ENCODE measurements at regions not wholly inside any gene's neighbourhood (a gene's known extent, or its start where the extent isn't known, plus 50 kb on each side); places are given as distances from the start of the nearest gene placed in this dataset.
A peak's percentile ranks its signal among the peaks of the same experiment; 100 is the strongest.

GRCh38 chr5:101424530-101425175 is 521.6 kb upstream of the ST8SIA4 start:
- H3K27me3 ChIP-seq (ENCODE audit: control insufficient read depth, insufficient read depth, low read length): no peaks in the 10 kb centered on the region
- TF ChIP-seq CTCF (IDR thresholded peaks at IDR 0.05; ENCODE audit: insufficient read depth, low read length, severe bottlenecking): no peak
- peak; percentile 86 for DNase-seq (ENCODE audit: low read depth)
- no peak for FAIRE-seq
- H3K4me3 ChIP-seq (ENCODE audit: low read depth, low read length): no peak overlapping the region
- H3K36me3 ChIP-seq (ENCODE audit: control insufficient read depth, insufficient read depth, low read length): no peaks in the 10 kb centered on the region

- H3K27me3 ChIP-seq (ENCODE audit: control insufficient read depth, insufficient read depth, low read length): no peaks in the 10 kb centered on the region
- no peak for DNase-seq (ENCODE audit: low read depth)
- H3K36me3 ChIP-seq (ENCODE audit: control insufficient read depth, insufficient read depth, low read length): no peaks in the 10 kb centered on the region
- no peak for TF ChIP-seq CTCF (IDR thresholded peaks at IDR 0.05; ENCODE audit: insufficient read depth, low read length, severe bottlenecking)
- H3K4me3 ChIP-seq (ENCODE audit: low read depth, low read length): no peak overlapping the region
- FAIRE-seq: no peak
Observed at GRCh38 chr5:101418713-101419118, 515.6 kb upstream of the ST8SIA4 start.

GRCh38 chr5:101404531-101404930 is 501.4 kb upstream of the ST8SIA4 start:
- Histone ChIP-seq H3K27me3 (ENCODE audit: control insufficient read depth, insufficient read depth, low read length) (no peaks in the 10 kb centered on the region), H3K4me3 (ENCODE audit: low read depth, low read length) (no peak overlapping the region), H3K36me3 (ENCODE audit: control insufficient read depth, insufficient read depth, low read length) (no peaks in the 10 kb centered on the region)
- FAIRE-seq (no peak), DNase-seq (ENCODE audit: low read depth) (no peak)
- TF ChIP-seq CTCF (IDR thresholded peaks at IDR 0.05; ENCODE audit: insufficient read depth, low read length, severe bottlenecking): no peak

- no peaks in the 10 kb centered on the region for H3K36me3 ChIP-seq (ENCODE audit: control insufficient read depth, insufficient read depth, low read length)
- no peaks in the 10 kb centered on the region for H3K27me3 ChIP-seq (ENCODE audit: control insufficient read depth, insufficient read depth, low read length)
- H3K4me3 ChIP-seq (ENCODE audit: low read depth, low read length): no peak overlapping the region
- FAIRE-seq: no peak
- DNase-seq (ENCODE audit: low read depth): no peak
- no peak for TF ChIP-seq CTCF (IDR thresholded peaks at IDR 0.05; ENCODE audit: insufficient read depth, low read length, severe bottlenecking)
Observed at GRCh38 chr5:101393795-101394450, 490.8 kb upstream of the ST8SIA4 start.

- no peaks in the 10 kb centered on the region for H3K27me3 ChIP-seq (ENCODE audit: control insufficient read depth, insufficient read depth, low read length)
- DNase-seq (ENCODE audit: low read depth): peak; percentile 50
Observed at GRCh38 chr5:101390151-101390908, 487.2 kb upstream of the ST8SIA4 start.

More at GRCh38 chr5:101390151-101390908, 487.2 kb upstream of the ST8SIA4 start:
- Histone ChIP-seq H3K36me3 (ENCODE audit: control insufficient read depth, insufficient read depth, low read length) (no peaks in the 10 kb centered on the region), H3K4me3 (ENCODE audit: low read depth, low read length) (no peak overlapping the region)
- no peak for FAIRE-seq
- peak; percentile 74 for TF ChIP-seq CTCF (IDR thresholded peaks at IDR 0.05; ENCODE audit: insufficient read depth, low read length, severe bottlenecking)

All from bronchial epithelial cell (primary cell).